ENCODE measurements at regions not wholly inside any gene's neighbourhood (a gene's known extent, or its start where the extent isn't known, plus 50 kb on each side); places are given as distances from the start of the nearest gene placed in this dataset.

GRCh38 chr2:126381091-126381490 is 274.9 kb upstream of the GYPC start:
- TF ChIP-seq CTCF (conservative IDR thresholded peaks at IDR 0.05 in 1 of 2, IDR thresholded peaks at IDR 0.05 in 1 of 2; ENCODE audit: low read depth in 1 of 2, low read length in 2 of 2) (no peak), EZH2 (IDR thresholded peaks at IDR 0.05; ENCODE audit: low read length, missing control alignments) (no peak)

Data from fibroblast of lung (primary cell).